ENCODE measurements at regions not wholly inside any gene's neighbourhood (a gene's known extent, or its start where the extent isn't known, plus 50 kb on each side); places are given as distances from the start of the nearest gene placed in this dataset.

DNA sequence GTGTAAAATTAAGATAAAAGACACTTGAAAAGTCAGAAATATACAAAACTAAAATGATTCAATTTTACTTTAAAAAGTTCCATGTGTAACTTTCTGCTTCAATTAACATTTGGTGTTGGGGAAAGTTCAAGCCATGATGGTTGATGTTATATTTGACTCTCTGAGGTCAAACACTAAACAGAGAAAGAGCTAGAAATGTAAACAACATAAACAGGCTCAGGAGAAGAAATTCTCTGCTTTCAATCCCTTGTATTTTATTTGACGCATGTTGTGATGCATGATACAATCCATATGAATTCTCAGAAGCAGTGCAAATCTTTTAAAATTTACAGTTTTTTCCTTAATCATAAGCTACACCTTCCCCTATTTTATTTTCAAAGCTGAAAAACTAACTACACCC lies 822.4 kb downstream of the PCDH18 start:
- no peaks in the 10 kb centered on the region for H3F3A ChIP-seq (ENCODE audit: insufficient read depth, low read length)
- no peak overlapping the region for H3K27ac ChIP-seq (ENCODE audit: low read depth, low read length, poor library complexity, severe bottlenecking)
- H3K36me3 ChIP-seq (ENCODE audit: insufficient read depth, low read length), result no peaks in the 10 kb centered on the region
- no peaks in the 10 kb centered on the region for H3K9me2 ChIP-seq (ENCODE audit: low read depth, low read length)
- TF ChIP-seq, protein P1, sequence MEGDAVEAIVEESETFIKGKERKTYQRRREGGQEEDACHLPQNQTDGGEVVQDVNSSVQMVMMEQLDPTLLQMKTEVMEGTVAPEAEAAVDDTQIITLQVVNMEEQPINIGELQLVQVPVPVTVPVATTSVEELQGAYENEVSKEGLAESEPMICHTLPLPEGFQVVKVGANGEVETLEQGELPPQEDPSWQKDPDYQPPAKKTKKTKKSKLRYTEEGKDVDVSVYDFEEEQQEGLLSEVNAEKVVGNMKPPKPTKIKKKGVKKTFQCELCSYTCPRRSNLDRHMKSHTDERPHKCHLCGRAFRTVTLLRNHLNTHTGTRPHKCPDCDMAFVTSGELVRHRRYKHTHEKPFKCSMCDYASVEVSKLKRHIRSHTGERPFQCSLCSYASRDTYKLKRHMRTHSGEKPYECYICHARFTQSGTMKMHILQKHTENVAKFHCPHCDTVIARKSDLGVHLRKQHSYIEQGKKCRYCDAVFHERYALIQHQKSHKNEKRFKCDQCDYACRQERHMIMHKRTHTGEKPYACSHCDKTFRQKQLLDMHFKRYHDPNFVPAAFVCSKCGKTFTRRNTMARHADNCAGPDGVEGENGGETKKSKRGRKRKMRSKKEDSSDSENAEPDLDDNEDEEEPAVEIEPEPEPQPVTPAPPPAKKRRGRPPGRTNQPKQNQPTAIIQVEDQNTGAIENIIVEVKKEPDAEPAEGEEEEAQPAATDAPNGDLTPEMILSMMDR (IDR thresholded peaks at IDR 0.05; ENCODE audit: low read length), result no peak
- no peak for TF ChIP-seq EZH2 (IDR thresholded peaks at IDR 0.05; ENCODE audit: borderline replicate concordance, low read length)
- no peaks in the 10 kb centered on the region for H3K79me2 ChIP-seq (ENCODE audit: insufficient read depth, low read length)
- H3K9me3 ChIP-seq (ENCODE audit: low read length), result no peaks in the 10 kb centered on the region
- H4K20me1 ChIP-seq (ENCODE audit: insufficient read depth, low read length), result no peaks in the 10 kb centered on the region
- no peak overlapping the region for H3K4me3 ChIP-seq (ENCODE audit: low read depth, low read length, poor library complexity, severe bottlenecking)
- no peak overlapping the region for H3K4me2 ChIP-seq (ENCODE audit: low read length)
- H3K9ac ChIP-seq (ENCODE audit: low read length), result no peak overlapping the region
- no peaks in the 10 kb centered on the region for H3K4me1 ChIP-seq (ENCODE audit: insufficient read depth, low read length, severe bottlenecking)
- no peaks in the 10 kb centered on the region for H3K27me3 ChIP-seq (ENCODE audit: insufficient read depth, low read length)
- no peak overlapping the region for H2AFZ ChIP-seq (ENCODE audit: low read length)

DNA sequence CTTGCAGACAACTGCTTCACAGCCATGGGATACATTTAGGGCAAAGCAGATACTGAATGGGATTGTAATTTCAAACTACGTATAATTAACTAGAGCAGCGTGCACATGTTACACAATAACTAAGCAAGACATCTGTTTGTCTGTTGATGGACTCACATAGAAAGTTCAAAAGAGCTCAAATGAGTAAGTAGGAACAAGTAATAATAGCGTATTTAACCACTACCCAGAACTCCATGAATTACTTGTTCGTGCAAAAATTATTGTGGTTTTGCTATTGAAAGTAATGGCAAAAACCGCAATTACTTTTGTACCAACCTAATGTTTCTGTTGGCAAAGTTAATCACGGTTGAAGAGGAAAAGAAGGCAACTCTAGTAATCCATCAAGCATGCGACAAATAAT lies 825.4 kb downstream of the PCDH18 start:
- Histone ChIP-seq H3K4me2 (ENCODE audit: low read length) (no peak overlapping the region), H3K79me2 (ENCODE audit: insufficient read depth, low read length) (no peaks in the 10 kb centered on the region), H3K27me3 (ENCODE audit: insufficient read depth, low read length) (no peaks in the 10 kb centered on the region), H3K4me3 (ENCODE audit: low read depth, low read length, poor library complexity, severe bottlenecking) (no peak overlapping the region), H3K9me3 (ENCODE audit: low read length) (no peaks in the 10 kb centered on the region), H4K20me1 (ENCODE audit: insufficient read depth, low read length) (no peaks in the 10 kb centered on the region), H3F3A (ENCODE audit: insufficient read depth, low read length) (no peaks in the 10 kb centered on the region), H3K9me2 (ENCODE audit: low read depth, low read length) (no peaks in the 10 kb centered on the region), H2AFZ (ENCODE audit: low read length) (no peak overlapping the region), H3K36me3 (ENCODE audit: insufficient read depth, low read length) (no peaks in the 10 kb centered on the region), H3K9ac (ENCODE audit: low read length) (no peak overlapping the region), H3K4me1 (ENCODE audit: insufficient read depth, low read length, severe bottlenecking) (no peaks in the 10 kb centered on the region), H3K27ac (ENCODE audit: low read depth, low read length, poor library complexity, severe bottlenecking) (no peak overlapping the region)
- TF ChIP-seq, protein P1 (IDR thresholded peaks at IDR 0.05; ENCODE audit: low read length), result no peak
- no peak for TF ChIP-seq EZH2 (IDR thresholded peaks at IDR 0.05; ENCODE audit: borderline replicate concordance, low read length)

DNA sequence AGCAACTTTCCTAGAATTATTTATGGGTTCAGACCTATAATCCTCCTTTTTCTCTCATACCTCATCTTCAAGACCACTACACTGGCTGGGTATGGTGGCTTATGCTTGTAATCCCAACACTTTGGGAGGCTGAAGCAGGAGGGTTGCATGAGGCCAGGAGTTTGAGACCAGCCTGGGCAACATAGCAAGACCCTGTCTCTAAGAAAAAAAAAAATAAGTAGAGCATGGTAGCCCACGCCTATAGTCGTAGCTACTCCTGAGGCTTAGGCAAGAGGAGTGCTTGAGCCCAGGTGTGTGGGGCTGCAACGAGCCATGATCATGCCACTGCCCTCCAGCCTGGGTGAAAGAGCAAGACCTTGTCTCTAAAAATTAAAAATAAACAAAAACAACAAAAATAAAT lies 832.4 kb downstream of the PCDH18 start:
- no peak overlapping the region for H3K9ac ChIP-seq (ENCODE audit: low read length)
- H3K4me1 ChIP-seq (ENCODE audit: insufficient read depth, low read length, severe bottlenecking), result no peaks in the 10 kb centered on the region
- H3K27ac ChIP-seq (ENCODE audit: low read depth, low read length, poor library complexity, severe bottlenecking), result no peak overlapping the region
- no peaks in the 10 kb centered on the region for H3F3A ChIP-seq (ENCODE audit: insufficient read depth, low read length)
- no peaks in the 10 kb centered on the region for H4K20me1 ChIP-seq (ENCODE audit: insufficient read depth, low read length)
- H2AFZ ChIP-seq (ENCODE audit: low read length), result no peak overlapping the region
- H3K4me2 ChIP-seq (ENCODE audit: low read length), result no peak overlapping the region
- no peaks in the 10 kb centered on the region for H3K27me3 ChIP-seq (ENCODE audit: insufficient read depth, low read length)
- no peaks in the 10 kb centered on the region for H3K9me3 ChIP-seq (ENCODE audit: low read length)
- H3K79me2 ChIP-seq (ENCODE audit: insufficient read depth, low read length), result no peaks in the 10 kb centered on the region
- H3K36me3 ChIP-seq (ENCODE audit: insufficient read depth, low read length), result no peaks in the 10 kb centered on the region
- TF ChIP-seq, protein P1 (IDR thresholded peaks at IDR 0.05; ENCODE audit: low read length), result no peak
- no peak for TF ChIP-seq EZH2 (IDR thresholded peaks at IDR 0.05; ENCODE audit: borderline replicate concordance, low read length)
- no peak overlapping the region for H3K4me3 ChIP-seq (ENCODE audit: low read depth, low read length, poor library complexity, severe bottlenecking)
- no peaks in the 10 kb centered on the region for H3K9me2 ChIP-seq (ENCODE audit: low read depth, low read length)

Data from OCI-LY1 (cell line).